ENCODE measurements at regions not wholly inside any gene's neighbourhood (a gene's known extent, or its start where the extent isn't known, plus 50 kb on each side); places are given as distances from the start of the nearest gene placed in this dataset.

GRCh38 chr6:156497618-156498017 is 279.6 kb upstream of the ARID1B start:
- H3K27me3 Mint-ChIP-seq, result no peaks in the 10 kb centered on the region
- H3K36me3 Mint-ChIP-seq, result peaks cover 4% of the 10 kb centered on the region
- no peak overlapping the region for H3K27ac Mint-ChIP-seq
- H3K4me1 Mint-ChIP-seq (ENCODE audit: low read depth), result no peaks in the 10 kb centered on the region
- H3K4me3 Mint-ChIP-seq, result no peak overlapping the region
- H3K9me3 Mint-ChIP-seq (ENCODE audit: low read depth), result peaks cover 9% of the 10 kb centered on the region

DNA sequence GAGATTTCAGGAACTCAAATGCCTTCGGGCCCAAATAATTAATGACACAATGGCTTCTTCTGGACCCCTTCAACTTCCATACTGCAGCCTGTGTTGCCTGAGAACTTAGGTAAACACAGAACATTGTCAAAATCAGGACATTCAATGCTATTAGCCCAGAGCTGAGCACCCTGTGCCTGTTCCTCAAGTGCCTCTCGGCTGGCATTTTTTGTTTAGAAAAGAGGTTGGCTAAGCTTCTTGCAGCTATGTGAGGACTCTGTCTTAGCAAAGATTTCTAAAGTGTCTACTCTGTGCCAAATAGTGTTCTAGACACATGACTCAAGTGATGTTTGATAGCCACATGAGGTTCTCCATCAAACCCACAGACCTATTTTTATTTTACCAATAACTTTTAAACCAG is 289.3 kb upstream of the ARID1B start:
- Mint-ChIP-seq H3K4me1 (ENCODE audit: low read depth) (no peaks in the 10 kb centered on the region), H3K36me3 (peaks cover 6% of the 10 kb centered on the region), H3K4me3 (no peak overlapping the region), H3K27me3 (no peaks in the 10 kb centered on the region), H3K27ac (no peak overlapping the region), H3K9me3 (ENCODE audit: low read depth) (no peaks in the 10 kb centered on the region)

DNA sequence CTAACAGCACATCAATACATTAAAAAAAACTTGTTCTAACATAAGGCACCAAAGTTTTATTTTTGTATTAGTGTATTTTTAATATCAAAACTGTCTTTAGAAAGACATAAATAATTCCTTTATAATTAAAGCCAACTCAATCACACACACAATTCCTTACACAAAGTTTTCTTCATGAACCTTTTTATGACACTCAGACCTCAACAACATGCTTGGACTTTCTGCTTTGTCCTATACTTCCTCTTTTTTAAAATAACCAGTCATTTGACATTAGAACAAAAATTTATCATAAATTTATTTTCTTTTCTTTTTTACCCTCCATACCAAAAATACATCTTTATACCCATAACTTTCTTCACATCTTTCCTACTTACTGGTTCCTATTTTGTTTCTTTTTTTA is 292.0 kb upstream of the ARID1B start:
- Mint-ChIP-seq H3K9me3 (ENCODE audit: low read depth) (no peaks in the 10 kb centered on the region), H3K27me3 (no peaks in the 10 kb centered on the region), H3K36me3 (peaks cover 6% of the 10 kb centered on the region), H3K27ac (no peak overlapping the region), H3K4me1 (ENCODE audit: low read depth) (no peaks in the 10 kb centered on the region), H3K4me3 (no peak overlapping the region)

GRCh38 chr6:156474507-156475120 is 302.6 kb upstream of the ARID1B start:
- H3K27me3 Mint-ChIP-seq, result no peaks in the 10 kb centered on the region
- no peak overlapping the region for H3K4me3 Mint-ChIP-seq
- no peaks in the 10 kb centered on the region for H3K4me1 Mint-ChIP-seq (ENCODE audit: low read depth)
- no peaks in the 10 kb centered on the region for H3K36me3 Mint-ChIP-seq
- no peaks in the 10 kb centered on the region for H3K9me3 Mint-ChIP-seq (ENCODE audit: low read depth)
- no peak overlapping the region for H3K27ac Mint-ChIP-seq

DNA sequence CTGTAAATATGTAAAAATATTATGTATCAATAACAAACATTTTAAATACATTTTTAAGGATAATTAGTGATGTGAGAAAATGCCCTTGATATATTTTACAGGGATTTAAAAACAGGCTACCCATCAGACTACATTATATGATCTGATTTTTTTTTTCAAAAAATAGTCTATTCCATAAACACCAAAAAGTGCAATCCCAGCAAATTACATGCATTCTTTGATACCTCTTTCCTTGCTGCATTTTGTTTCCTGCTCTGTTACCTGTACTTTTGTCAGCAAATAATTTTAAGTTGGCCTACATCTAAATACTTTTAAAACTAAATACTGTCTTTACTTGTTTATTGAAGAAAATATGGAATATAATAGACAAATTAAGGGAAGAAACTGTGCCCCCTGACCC is 306.2 kb upstream of the ARID1B start:
- H3K4me1 Mint-ChIP-seq (ENCODE audit: low read depth), result no peaks in the 10 kb centered on the region
- no peak overlapping the region for H3K4me3 Mint-ChIP-seq
- no peak overlapping the region for H3K27ac Mint-ChIP-seq
- no peaks in the 10 kb centered on the region for H3K36me3 Mint-ChIP-seq
- no peaks in the 10 kb centered on the region for H3K27me3 Mint-ChIP-seq
- H3K9me3 Mint-ChIP-seq (ENCODE audit: low read depth), result no peaks in the 10 kb centered on the region

DNA sequence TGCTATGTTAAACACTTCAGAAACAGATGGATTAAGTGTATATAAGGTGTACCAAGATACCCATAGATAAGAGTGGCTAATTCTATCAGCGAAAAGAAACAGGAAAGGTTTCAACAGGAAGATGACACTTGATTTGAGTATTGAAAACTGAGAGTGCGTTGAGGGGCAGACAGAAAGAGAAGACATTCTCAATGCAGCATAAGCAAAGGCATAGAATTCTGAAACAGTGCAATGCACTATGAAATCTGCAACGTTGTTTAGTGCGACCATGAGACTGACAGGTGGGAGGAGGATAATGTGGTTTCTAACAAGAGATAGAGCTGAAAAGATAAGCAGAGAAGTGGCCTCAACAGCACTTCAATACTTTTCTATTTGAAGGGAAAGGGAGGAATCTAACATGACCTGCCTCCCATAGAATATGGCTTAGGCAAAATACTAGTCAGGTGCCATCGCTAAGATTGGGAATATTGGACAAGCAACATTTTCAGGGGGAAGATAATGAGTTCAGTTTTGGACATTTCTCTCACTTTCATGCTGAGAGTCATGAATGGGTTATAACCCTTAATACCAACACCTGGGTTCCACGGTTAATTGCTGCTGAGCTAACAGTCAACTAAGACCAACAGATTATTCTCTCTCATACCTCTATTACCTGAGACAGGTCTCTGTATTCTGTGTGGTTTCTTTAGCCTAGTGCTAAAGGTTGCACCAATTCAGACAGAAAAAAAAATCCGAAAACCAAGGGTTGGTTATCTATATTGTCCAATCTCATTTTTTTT is 312.9 kb upstream of the ARID1B start:
- Mint-ChIP-seq H3K9me3 (ENCODE audit: low read depth) (no peaks in the 10 kb centered on the region), H3K36me3 (no peaks in the 10 kb centered on the region), H3K4me3 (no peak overlapping the region)

GRCh38 chr6:156461647-156462046 is 315.5 kb upstream of the ARID1B start:
- Mint-ChIP-seq H3K36me3 (no peaks in the 10 kb centered on the region), H3K27ac (no peak overlapping the region), H3K4me3 (no peak overlapping the region), H3K27me3 (peaks cover 5% of the 10 kb centered on the region), H3K9me3 (ENCODE audit: low read depth) (no peaks in the 10 kb centered on the region), H3K4me1 (ENCODE audit: low read depth) (peaks cover 1% of the 10 kb centered on the region)

More for the DNA sequence above, 312.9 kb upstream of the ARID1B start:
- H3K27ac Mint-ChIP-seq, result no peak overlapping the region
- peaks cover 3% of the 10 kb centered on the region for H3K27me3 Mint-ChIP-seq
- peaks cover 1% of the 10 kb centered on the region for H3K4me1 Mint-ChIP-seq (ENCODE audit: low read depth)

- Mint-ChIP-seq H3K36me3 (peaks cover 3% of the 10 kb centered on the region), H3K4me1 (ENCODE audit: low read depth) (no peaks in the 10 kb centered on the region), H3K27ac (no peak overlapping the region), H3K4me3 (no peak overlapping the region), H3K27me3 (peaks cover 4% of the 10 kb centered on the region), H3K9me3 (ENCODE audit: low read depth) (no peaks in the 10 kb centered on the region)
Measured at GRCh38 chr6:156457601-156458000, 319.6 kb upstream of the ARID1B start.

DNA sequence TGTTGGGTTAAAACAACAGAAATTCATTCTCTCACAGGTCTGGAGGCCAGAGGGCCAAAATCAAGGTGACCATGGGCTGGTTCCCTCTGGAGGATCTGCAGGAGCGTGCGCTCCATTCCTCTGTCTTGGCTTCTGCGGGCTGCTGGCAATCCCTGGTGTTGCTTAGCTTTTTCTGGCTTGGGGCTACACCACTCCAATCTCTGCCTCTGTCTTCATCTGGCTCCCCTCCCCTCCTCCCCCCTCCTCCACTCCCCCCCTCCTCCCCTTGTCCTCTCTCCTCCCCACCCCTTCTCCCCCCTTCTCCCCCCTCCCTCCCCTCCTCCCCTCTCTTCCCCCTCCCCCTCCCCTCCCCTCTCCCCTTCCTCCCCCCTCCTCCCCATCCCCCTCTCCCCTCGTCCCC is 321.3 kb upstream of the ARID1B start:
- Mint-ChIP-seq H3K4me1 (ENCODE audit: low read depth) (no peaks in the 10 kb centered on the region), H3K4me3 (no peak overlapping the region), H3K27ac (no peak overlapping the region), H3K9me3 (ENCODE audit: low read depth) (no peaks in the 10 kb centered on the region), H3K36me3 (peaks cover 3% of the 10 kb centered on the region), H3K27me3 (peaks cover 4% of the 10 kb centered on the region)

DNA sequence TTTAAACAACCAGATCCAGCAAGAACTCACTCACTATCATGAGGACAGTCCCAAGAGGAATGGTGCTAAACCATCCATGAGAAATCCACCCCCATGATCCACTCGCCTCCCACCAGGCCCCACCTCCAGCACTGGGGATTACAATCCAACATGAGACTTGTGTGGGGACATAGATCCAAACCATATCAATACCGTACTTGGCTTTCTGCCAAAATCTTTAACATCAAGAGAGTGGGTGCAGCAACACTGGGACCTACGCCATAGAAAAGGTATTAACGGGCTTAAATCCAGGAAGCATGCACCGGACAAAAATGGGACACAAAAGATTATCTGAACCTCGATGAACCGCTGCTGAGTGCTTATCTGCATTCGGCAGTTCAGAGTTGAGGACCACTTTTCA is 322.3 kb upstream of the ARID1B start:
- Mint-ChIP-seq H3K27ac (no peak overlapping the region), H3K4me1 (ENCODE audit: low read depth) (peaks cover 5% of the 10 kb centered on the region), H3K36me3 (peaks cover 3% of the 10 kb centered on the region), H3K27me3 (peaks cover 4% of the 10 kb centered on the region), H3K4me3 (no peak overlapping the region), H3K9me3 (ENCODE audit: low read depth) (no peaks in the 10 kb centered on the region)

DNA sequence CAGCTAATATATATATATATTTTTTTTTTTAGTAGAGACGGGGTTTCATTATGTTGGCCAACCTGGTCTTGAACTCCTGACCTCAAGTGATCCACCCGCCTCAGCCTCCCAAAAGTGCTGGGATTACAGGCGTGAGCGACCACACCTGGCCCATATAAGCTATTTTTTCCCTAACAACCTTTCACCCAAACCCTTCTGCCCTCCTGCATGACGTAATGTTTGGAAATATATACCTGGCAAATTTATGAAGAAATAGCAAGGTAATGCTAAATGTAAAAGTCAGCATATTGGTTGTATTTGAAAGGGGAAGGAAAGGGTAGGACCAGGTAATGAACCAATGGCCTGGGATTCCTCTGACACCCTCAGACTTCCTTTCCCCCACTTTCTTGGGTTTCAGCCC is 325.5 kb upstream of the ARID1B start:
- Mint-ChIP-seq H3K27ac (no peak overlapping the region), H3K4me1 (ENCODE audit: low read depth) (peaks cover 5% of the 10 kb centered on the region), H3K4me3 (no peak overlapping the region), H3K27me3 (peaks cover 2% of the 10 kb centered on the region), H3K9me3 (ENCODE audit: low read depth) (no peaks in the 10 kb centered on the region), H3K36me3 (peaks cover 3% of the 10 kb centered on the region)

DNA sequence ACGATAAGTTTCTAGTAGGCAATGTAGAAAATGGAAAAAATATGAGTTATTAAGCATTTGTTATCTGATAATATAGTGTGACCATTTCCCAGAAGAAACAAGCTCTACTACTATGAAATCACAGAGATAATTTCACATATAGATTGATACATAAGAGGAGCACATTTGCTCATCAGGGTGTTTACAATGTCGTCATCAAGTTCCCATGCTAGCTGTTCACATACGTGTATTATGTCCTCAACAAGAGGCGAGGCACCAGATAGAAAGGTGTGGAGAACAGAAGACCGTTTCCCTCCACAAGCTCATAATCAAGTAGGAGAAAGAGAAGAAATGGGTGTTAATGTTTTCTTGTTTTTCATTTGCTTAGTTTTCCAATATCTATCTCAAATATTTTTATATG is 326.1 kb upstream of the ARID1B start:
- Mint-ChIP-seq H3K36me3 (peaks cover 3% of the 10 kb centered on the region), H3K9me3 (ENCODE audit: low read depth) (no peaks in the 10 kb centered on the region), H3K27ac (no peak overlapping the region), H3K27me3 (peaks cover 2% of the 10 kb centered on the region), H3K4me3 (no peak overlapping the region), H3K4me1 (ENCODE audit: low read depth) (peaks cover 5% of the 10 kb centered on the region)

- Mint-ChIP-seq H3K4me1 (ENCODE audit: low read depth) (peaks cover 5% of the 10 kb centered on the region), H3K27me3 (peaks cover 2% of the 10 kb centered on the region), H3K9me3 (ENCODE audit: low read depth) (no peaks in the 10 kb centered on the region), H3K27ac (no peak overlapping the region), H3K4me3 (no peak overlapping the region), H3K36me3 (peaks cover 3% of the 10 kb centered on the region)
Measured at GRCh38 chr6:156450421-156450820, 326.8 kb upstream of the ARID1B start.

GRCh38 chr6:156449569-156449968 is 327.6 kb upstream of the ARID1B start:
- peaks cover 3% of the 10 kb centered on the region for H3K36me3 Mint-ChIP-seq
- no peak overlapping the region for H3K27ac Mint-ChIP-seq
- H3K9me3 Mint-ChIP-seq (ENCODE audit: low read depth), result no peaks in the 10 kb centered on the region
- H3K4me3 Mint-ChIP-seq, result no peak overlapping the region
- H3K4me1 Mint-ChIP-seq (ENCODE audit: low read depth), result peaks cover 5% of the 10 kb centered on the region
- H3K27me3 Mint-ChIP-seq, result peaks cover 1% of the 10 kb centered on the region

GRCh38 chr6:156449128-156449527 is 328.1 kb upstream of the ARID1B start:
- peaks cover 2% of the 10 kb centered on the region for H3K36me3 Mint-ChIP-seq
- no peak overlapping the region for H3K4me3 Mint-ChIP-seq
- H3K27ac Mint-ChIP-seq, result no peak overlapping the region
- H3K9me3 Mint-ChIP-seq (ENCODE audit: low read depth), result no peaks in the 10 kb centered on the region
- peaks cover 5% of the 10 kb centered on the region for H3K4me1 Mint-ChIP-seq (ENCODE audit: low read depth)
- H3K27me3 Mint-ChIP-seq, result no peaks in the 10 kb centered on the region

DNA sequence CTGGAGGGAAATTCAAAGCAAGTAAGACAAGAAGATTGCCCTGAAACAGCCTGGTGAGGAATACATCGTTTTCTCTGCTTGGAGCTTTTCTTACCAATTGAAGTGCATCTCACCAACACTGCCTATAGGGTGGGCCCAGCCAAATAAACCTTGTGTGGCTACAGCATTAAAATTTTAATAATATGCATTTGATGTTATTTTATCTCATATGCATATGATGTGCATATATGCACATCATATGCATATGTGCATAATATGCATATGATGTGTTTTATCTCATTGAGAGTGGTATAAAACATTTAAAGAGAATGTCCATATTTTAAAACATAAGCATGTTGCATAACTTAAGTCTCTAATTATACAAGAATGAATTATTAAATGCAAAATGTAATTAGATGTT is 328.6 kb upstream of the ARID1B start:
- Mint-ChIP-seq H3K9me3 (ENCODE audit: low read depth) (no peaks in the 10 kb centered on the region), H3K36me3 (no peaks in the 10 kb centered on the region), H3K4me3 (no peak overlapping the region), H3K4me1 (ENCODE audit: low read depth) (peaks cover 5% of the 10 kb centered on the region), H3K27me3 (no peaks in the 10 kb centered on the region), H3K27ac (no peak overlapping the region)

All from activated naive CD8-positive, alpha-beta T cell (primary cell).